ENCODE measurements at regions not wholly inside any gene's neighbourhood (a gene's known extent, or its start where the extent isn't known, plus 50 kb on each side); places are given as distances from the start of the nearest gene placed in this dataset.
"Not testable (repeated sequence)": the region's sequence is repeated elsewhere in the genome, so short reads cannot be mapped to it uniquely, and the experiment has no call there.

GRCh38 chr16:86835982-86836381 is 257.6 kb downstream of the FOXL1 start:
- DNase-seq (ENCODE audit: low spot score) = no peak

- no peak for DNase-seq (ENCODE audit: low spot score)
Measured at GRCh38 chr16:86836503-86837129, 258.3 kb downstream of the FOXL1 start.

DNA sequence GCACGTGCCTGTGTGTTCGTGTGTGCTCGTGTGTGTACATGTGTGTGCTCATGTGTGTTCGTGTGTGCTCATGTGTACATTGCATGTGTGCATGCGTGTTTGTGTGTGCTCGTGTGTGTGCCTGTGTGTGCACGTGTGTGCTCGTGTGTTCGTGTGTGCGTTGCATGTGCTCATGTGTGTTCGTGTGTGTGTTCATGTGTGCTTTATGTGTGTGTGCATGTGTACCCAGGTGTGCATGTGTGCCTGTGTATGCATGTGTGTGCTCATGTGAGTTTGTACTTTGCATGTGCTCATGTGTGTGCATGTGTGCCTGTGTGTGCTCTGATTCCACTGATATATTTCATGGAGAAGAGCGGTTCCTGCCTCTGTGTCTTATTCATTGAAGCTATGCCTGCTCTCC is 265.5 kb downstream of the FOXL1 start:
- DNase-seq (ENCODE audit: low spot score) = no peak

GRCh38 chr16:86844695-86845094 is 266.3 kb downstream of the FOXL1 start:
- DNase-seq (ENCODE audit: low spot score) = no peak

DNA sequence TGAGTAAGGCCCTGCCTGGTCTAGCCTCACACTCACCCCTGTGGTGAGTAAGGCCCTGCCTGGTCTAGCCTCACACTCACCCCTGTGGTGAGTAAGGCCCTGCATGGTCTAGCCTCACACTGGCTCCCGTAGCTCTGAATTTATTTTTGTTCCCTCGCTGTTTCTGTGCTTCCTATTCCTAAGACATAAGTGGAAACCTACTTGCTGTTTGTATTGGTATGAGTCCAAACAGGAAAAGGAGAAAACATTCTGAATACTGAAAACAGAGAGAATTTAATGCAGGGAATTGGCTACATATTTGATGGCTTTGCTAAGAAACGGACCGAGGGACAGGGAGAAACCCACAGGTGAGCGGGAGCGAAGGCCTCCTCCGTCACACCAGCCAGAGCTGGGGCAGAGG is 267.8 kb downstream of the FOXL1 start:
- no peak for DNase-seq (ENCODE audit: low spot score)

DNA sequence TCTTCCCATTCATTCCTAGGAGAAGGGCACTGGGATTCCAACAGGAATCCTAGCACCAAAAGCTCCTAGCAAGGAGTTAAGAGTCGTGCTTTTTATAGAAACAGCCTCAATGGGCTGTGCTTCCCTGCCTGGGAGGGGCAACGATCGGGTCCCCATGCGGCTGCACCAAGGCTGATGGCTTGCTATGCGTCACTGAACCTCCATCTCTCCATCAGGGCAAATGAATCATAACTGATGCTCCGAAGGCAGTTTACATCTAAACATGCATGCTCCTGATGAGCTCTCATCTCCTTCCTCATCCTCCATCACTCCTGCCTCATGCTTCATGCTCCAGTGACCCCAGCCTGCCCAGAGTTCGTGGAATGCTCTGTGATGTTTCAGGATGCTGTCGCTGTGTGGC is 270.5 kb downstream of the FOXL1 start:
- no peak for DNase-seq (ENCODE audit: low spot score)

GRCh38 chr16:86850670-86851069 is 272.3 kb downstream of the FOXL1 start:
- no peak for DNase-seq (ENCODE audit: low spot score)

DNA sequence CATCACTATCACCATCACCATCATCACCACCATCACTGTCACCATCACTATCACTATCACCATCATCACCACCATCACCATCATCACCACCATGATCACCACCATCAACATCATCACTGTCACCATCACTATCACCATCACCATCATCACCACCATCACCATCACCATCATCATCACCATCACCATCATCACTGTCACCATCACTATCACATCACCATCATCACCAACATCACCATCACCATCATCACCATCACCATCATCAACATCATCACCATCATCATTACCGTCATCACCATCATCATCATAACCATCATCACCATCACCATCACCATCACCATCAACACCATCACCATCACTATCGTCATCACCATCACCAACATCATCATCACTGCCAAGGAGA is 273.8 kb downstream of the FOXL1 start:
- DNase-seq (ENCODE audit: low spot score) = no peak

- no peak for DNase-seq (ENCODE audit: low spot score)
Measured at GRCh38 chr16:86854058-86854621, 275.8 kb downstream of the FOXL1 start.

DNA sequence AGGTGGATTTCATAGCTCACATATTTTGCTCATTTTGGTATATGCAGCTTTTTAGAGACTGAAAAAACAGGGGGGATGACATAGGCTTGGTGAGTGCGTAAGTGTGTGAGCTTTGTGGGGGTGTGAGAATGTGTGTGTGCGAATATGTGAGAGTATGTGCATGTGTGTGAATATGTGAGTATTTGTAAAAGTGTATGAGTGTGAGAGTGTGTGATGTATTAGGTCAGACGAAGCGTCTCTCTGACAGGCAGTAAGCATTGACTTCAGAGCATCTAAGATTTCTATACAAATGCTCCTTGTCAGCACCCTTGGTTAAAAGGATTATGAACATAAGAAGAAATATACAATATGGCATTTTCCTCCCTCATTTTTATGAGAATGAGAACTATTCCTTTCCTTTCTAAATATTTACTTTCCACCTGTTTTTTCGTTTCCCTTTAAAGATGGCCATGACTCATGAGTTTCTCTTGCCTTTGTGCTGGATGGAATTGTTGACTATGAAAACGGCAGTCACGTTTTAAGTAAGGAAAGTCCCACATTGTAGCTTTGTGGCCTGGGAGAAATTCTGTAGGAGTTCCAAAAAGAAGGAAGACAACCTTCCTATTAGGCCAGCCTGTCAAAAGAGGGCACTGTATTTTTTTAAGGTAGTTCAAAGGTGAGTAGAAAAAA is 276.4 kb downstream of the FOXL1 start:
- DNase-seq (ENCODE audit: low spot score) = no peak

DNA sequence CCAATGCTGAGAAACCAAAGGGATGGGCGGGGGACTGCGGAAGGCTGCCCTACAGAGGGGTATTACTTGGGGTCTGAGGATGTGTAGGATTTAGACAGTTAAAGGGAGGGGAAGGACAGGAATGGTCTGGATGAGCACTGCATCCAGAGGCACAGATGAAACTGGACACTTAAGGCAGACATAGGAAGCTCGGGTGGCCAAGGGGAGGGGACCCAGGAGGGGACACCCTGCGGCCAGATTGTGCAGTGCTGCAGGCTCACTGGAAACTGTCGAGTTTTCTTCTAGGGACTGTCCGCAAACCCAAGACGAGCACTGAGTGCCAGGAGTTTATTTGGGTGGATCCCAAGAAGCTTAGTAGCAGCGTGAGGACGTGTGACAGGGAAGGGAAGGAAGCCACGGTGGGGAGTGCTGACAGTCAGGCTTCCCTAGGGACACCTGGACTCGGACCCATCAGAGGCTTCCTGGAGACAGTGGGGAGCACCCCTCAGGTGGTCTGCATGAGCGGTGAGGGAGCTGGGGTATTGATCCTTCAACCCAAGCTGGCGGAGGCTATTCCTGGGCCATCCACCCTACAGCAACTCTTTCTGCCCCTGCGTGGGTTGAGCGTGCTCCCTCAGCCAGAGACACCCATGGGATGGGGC is 278.7 kb downstream of the FOXL1 start:
- DNase-seq (ENCODE audit: low spot score) = no peak

DNA sequence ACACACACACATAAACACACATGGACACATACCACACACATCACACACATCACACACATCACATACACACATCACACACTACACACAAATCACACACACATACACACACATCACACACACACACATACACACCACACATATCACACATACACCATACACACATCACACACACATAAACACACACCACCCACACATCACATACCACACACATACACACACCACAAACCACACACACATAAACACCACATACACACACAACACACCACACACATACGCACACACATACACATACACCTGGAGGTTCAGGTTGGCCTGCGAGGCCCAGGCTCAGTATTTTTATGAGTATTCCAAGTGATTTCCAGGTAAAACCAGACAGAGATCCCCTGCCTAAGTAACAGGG is 279.5 kb downstream of the FOXL1 start:
- no peak for DNase-seq (ENCODE audit: low spot score)

DNA sequence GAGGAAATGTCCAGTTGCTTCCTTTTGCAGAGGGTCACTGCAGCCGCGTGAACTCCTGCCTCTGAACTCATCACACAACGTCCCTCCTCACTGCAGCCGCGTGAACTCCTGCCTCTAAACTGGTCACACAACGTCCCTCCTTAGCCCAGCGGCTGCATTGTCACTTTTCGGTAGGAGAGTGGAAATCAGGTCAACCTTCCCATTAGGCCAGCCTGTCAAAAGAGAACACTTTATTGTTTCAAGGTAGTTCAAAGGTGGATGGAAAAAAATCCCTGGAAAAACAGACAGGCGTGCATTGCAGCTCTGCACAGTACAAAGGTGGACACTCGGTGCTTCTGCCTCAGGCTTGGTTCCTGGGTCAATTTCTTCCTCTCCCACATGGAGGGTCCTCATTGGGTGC is 280.2 kb downstream of the FOXL1 start:
- DNase-seq (ENCODE audit: low spot score) = no peak

DNA sequence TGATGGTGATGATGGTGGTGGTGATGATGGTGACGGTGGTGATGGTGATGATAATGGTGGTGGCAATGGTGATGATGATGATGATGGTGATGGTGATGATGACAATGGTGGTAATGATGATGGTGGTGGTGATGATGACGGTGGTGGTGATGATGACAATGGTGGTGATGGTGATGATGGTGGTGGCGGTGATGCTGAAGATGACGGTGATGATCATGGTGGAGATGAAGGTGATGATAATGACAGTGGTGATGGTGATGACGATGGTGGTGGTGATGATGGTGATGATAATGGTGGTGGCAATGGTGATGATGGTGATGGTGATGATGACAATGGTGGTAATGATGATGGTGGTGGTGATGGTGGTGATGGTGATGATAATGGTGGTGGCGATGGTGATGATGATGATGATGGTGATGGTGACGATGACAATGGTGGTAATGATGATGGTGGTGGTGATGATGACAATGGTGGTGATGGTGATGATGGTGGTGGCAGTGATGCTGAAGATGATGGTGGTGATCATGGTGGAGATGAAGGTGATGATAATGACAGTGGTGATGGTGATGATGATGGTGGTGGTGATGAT is 283.0 kb downstream of the FOXL1 start:
- DNase-seq (ENCODE audit: low spot score) = not testable (repeated sequence)

DNA sequence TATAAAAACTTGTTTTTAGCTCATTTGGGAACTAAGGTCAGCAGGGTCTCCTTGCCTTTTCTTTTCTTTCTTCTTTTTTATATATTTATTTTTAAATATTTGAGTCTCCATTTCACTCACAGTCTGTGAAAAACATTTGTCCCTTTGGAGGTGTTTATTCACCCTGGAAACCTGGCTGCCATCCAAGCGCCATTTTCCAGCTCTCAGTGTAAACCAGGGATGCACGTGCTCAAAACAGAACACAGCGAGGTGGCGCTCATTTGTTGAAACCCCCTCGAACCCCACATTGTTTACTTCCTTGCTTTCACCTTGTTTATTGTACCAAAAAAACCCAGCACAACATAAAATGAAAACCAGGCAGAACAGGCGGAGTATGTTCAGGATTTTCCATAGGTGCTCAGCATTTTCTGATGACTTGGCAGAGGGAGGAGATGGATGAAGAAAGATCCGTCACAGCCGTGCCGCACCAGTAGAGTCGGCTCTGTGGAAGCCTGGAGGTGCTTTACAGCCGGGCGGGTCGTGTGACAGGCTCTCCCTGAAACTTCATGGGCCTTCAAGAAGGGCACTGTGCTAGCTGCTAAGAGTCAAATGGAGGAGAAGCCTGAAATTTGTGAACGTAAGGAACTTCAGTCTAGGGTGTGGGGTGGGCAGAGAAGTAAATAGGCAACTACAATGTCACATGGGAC is 284.4 kb downstream of the FOXL1 start:
- DNase-seq (ENCODE audit: low spot score) = no peak

DNA sequence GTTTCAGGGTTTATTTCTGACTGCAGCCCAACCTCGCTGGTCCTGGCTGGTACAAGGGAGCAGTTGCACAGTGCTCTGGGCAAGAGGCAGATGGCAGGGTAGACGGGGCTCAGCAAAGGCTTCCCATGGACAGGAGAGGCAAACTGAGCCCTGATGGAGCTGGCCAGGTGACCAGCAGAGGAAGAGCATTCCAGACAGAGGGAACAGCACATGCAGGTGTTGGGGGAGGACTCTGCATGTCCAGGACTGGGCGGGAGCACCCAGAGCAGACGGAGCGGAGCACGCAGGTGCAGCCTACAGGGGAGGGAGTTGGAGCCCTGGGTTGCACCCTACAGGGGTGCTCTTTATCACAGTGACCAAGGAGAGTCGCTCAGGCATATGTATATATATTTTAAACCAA is 285.3 kb downstream of the FOXL1 start:
- DNase-seq (ENCODE audit: low spot score) = no peak

- DNase-seq (ENCODE audit: low spot score) = no peak
Measured at GRCh38 chr16:86864586-86864985, 286.2 kb downstream of the FOXL1 start.

DNA sequence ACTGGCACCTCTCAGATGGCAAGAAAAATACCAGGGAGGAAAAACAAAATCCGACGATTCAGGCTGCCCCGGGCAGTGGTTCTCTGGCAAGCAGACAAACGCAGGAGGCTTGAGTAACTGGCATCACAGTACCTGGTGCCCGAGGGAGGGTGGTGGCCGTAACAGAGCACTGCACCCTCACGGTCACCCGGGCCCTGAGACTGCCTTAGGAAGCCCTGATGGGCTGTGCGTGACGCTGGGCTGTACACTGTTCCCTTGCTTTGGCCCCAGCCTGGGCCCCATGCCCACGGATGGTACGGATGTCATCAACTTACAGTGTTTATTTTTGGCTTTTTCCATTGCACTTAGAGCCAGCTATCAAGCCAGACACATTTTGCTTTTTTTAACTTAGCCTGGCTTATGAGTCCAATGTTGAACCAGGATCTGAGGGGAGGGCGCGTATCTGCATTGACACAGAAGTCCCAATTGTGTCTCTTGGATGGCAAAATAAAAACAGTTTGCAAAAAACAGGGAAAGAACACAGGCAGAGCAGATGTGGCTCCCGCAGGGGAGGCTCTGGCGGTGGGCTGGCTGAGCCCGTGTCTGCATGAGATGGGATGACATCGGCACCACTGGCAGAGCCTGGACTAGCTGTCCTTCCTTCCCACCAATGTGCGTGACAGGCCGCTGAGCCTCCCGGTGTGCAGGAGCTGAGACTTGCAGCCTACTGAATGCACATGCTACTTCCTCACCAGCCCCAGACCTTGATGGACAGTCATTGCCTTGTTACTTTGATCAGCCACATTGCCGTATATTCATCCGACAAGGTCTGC is 287.7 kb downstream of the FOXL1 start:
- DNase-seq (ENCODE audit: low spot score) = peak; percentile 37

DNA sequence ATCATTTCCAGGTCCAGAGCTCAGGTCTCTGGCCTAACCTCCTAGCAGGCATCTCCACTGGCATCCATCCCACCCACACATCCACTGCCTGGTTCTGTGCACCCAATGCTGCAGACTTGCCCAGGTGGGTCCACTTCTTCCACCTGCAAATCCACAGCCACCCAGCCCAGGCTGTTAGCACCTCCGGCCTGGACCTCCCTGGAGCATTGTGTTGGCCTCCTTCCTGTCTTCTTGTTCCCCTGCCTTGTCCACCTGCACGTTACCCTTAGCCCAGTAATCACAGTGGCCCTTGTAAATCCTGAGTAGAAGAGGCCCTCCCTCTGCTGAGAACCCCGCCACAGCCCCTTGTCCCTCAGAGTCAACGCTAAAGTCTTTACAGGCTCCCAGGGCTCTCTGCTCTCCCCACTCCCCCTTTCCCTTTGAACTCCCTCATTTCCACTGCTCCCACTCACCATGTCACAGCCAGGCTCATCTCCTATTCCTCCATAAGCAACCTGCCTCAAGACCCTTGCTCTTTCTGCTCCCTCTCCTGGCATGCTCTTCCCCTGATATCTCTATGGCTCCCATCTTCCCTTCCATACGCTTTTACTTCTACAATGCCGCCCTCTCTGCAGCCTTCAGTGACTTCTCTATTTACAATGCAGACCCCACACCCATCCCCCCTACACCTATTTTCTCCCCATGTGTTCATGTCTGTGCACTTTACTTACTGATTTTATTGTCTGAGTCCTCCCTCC is 288.8 kb downstream of the FOXL1 start:
- no peak for DNase-seq (ENCODE audit: low spot score)

DNA sequence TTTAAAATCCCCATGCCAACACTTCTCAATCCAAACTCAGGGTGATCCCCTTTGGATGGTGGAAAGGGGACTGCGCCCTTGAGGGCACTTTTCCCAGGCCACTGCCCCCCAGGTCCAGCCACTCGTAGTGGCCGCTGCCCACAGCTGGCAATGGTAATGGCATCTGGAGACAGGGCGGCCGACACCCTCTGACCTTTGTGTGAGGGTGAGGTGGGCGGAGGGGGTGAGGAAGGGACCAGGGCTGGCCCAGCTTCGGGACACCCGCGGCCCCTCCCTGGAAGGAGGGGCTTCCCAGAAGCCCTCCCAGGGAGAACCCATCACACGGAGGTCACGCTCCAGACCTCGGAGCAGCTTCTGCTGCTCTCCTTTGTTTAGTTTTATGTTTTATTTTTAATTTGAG is 289.7 kb downstream of the FOXL1 start:
- DNase-seq (ENCODE audit: low spot score) = no peak

DNA sequence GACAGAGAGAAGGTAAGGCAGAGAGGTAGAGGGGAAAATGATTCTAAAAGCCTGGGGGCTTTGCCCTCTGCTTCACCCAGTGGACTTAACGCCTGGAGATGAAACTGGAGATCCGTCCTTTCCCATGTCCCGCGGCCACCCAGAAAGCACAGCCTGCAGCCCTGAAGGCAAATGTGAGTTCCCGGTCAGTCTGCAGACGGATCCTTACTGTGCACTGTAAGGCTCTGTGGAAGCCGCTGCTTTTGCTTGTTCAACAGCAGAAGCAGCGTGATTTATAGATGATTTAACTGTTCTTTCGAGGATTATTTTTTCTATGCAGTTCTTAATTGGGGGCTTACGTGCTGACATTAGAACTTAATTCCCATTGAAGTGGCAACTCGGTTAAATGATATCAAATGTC is 290.4 kb downstream of the FOXL1 start:
- no peak for DNase-seq (ENCODE audit: low spot score)
